Astrocyte of the hippocampus (primary cell): ENCODE measurements at regions not wholly inside any gene's neighbourhood (a gene's known extent, or its start where the extent isn't known, plus 50 kb on each side); places are given as distances from the start of the nearest gene placed in this dataset.

ENCODE experiments used
- DNase-seq: peaks from one replicate; pipeline ENCODE4 v3.0.0; 2011; ENCODE audit warnings: low read depth, low spot score

DNA sequence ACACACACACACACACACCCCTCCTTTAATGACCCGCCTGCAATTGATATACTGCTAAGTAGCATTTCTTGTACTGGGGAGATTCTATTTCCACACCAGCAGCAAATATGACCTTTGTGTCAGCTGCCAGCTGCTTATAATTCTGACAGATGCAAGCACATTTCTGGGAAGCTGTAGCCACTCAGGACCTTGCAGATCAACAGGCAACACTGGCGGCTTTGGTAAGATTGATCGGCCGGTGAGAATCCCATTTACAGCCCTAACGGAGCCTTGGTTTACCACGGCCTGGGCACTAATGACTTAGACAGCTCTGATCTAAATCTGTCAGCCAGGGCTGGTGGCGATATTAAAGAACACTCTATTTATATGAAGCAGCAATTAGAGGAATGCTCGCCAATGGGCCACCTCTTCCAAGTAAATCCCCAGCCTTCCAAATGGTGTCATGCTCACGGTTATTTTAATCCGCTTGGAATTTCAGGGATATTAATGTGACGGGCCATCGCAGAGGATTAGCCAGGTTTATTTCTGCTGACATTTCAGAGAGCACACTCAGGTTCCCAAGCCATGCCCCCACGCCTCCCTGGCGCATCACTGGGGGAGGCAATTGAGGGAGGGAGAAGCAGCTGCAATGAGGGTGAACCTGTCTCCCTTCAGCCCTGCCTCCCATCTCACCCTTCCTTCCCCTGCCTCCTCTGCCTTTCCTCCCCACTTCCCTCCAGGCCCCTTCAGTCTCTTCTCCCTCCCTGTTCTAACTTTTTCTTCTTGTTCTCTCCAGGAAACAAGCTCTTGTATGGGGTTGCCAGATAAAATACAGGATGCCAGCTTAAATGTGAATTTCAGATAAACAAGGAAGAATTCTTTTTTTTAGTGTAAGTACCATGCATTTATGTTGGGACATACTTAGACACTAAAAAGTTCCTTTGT, 287.0 kb downstream of the TLE3 start:
- DNase-seq, result no peak

DNA sequence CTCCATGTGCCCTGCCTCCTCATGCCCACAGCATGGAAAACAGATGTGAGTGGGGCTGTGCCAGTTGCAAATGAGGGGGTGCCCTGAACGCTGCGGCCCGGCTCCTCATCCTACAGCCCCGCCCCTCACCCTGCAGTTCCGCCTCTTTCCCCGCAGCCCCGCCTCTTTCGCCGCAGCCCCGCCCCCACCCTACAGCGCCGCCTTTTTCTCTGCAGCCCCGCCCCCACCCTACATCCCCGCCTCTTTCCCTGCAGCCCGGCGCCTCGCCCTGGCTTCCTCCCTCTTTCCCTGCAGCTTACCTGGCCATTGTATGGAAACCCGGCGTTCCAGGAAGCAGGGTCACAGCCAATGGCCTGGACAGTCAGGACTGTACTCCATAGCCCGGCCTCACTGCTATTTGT, 284.9 kb downstream of the TLE3 start:
- DNase-seq, result no peak

DNA sequence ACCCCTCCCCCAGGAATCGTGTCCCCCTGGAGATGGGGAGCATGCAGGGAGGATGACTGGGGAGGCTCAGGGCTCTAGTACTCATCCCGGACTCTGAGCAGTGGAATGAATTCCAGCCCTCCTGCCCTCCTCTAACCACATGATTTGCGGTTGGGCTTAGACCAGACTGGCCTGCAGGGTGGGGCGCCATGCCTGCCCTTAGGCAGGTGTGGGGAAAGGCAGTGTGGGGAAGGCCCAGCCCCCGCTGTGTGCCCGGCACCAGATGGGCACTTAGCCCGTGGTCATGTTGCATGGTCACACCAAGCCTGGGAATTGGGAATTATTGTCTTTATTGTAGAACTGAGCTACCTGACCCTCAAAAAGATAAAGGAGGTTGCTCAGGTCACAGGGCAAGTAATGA, 283.8 kb downstream of the TLE3 start:
- DNase-seq, result no peak

DNA sequence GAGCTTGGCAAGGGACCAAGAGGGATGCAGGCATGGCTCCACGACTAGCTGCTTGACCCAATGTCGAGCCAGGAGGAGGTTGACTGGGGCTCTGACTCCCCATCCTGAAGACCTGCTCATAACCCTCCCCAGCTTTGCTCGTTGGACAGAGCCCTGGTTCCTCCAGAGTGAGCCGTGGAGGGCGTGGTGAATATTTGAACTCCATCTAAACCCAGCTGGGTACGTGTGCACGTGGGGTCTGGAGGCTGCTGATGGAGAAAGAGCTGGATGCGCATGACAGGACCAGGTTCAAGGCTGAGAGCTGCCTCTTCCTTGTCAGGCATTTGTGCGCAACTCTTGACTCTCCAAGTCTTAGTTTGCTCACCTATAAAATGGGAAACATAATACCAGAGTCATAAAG, 282.8 kb downstream of the TLE3 start:
- no peak for DNase-seq

- DNase-seq, result no peak
Measured at GRCh38 chr15:69815793-69816192, 281.9 kb downstream of the TLE3 start.

DNA sequence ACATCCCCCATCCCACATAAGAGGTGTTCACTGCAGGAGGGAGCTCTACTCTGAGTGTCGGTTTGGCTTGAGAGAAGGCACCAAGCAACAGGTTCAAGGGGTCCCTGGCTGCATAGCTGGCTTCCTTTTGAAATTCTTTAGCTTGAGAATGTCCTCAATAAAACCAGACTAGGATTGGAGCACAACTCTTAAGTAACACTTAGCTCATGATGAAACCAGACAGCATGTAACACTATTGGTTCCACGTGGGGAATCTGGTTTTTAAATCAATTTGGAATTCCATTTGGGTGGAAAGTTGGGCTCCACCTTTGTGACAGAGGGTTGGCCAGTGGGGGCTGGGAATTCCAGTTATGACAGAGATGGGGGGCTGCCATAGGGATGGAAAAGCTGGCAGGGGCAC, 281.2 kb downstream of the TLE3 start:
- DNase-seq, result no peak

DNA sequence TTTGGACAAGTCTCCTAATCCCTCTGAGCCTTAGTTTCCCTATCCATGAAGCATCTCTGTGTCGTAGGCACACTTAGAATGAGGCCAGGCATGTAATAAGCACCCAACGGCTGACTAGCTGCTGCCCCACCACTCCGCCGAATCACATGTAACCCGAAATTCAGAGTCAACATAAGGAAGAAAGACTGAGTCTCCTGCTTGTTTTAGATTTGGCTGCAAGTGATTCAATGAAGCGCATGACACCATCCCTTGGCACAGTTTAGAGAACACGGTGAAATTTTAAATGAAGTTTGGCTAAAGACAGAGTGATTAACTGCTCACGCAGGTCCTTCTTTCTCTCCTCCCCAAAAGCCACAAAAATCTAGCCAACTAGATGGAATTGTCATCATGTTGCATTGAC, 279.2 kb downstream of the TLE3 start:
- DNase-seq, result no peak

GRCh38 chr15:69819371-69819770, 278.3 kb downstream of the TLE3 start:
- no peak for DNase-seq

DNA sequence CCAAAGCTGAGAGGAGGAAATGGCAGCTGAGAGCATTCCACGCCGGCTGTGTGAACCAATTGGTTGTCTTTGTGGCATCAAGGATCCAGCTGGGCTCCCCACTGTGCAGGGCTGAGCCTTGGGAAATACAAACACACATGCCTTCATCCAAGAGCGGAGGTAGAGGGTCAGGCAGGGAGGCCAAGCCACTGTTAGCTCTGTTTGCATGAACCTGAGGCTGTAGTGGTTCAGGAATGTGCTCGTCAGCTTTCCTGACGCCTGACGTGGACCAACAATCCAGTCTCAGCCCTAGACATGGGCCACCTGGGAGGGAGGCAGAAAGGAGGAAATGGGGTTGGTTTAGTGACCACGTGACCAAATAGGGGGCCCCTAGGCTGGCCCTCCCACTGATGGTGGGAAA, 276.9 kb downstream of the TLE3 start:
- DNase-seq, result peak; percentile 67

GRCh38 chr15:69823223-69823907, 274.4 kb downstream of the TLE3 start:
- DNase-seq, result peak; percentile 53

DNA sequence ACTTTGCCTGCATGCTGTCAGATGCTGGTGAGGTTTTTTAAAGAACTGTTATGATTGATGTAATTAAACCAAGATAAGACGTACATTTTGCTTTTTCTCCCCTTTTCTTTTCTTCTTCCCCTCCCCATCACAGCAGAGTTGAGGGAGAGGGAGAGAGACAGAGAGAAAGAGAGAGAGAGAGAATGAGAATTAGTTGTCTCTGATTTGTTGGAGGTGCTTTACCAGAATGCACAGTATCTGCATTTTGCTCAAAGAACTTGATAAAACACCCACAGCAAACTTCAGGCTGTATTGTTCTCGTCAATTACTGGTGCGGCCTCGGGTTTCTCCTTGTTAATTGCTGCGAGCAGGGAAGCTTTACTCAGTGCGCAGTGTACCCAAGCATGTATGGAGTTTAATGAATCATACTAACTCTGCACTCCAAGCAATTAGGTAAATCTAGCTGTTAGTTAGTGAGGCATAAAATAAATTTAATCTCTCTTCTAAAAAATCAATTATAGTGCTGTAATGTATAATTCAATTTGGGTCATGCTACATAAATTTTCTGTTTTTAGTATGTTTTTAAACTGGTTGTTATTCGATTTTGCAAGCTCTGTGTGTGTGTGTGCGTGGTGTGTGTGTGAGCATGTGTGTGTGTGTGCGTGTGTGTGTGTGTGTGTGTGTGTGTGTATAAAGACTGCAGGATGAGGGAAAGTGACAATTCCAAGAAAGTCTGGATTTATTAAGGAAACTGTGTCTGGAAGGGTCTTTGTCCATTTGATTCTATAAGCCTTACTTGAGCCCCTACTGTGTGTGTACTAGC, 273.4 kb downstream of the TLE3 start:
- peak; percentile 56 for DNase-seq

DNA sequence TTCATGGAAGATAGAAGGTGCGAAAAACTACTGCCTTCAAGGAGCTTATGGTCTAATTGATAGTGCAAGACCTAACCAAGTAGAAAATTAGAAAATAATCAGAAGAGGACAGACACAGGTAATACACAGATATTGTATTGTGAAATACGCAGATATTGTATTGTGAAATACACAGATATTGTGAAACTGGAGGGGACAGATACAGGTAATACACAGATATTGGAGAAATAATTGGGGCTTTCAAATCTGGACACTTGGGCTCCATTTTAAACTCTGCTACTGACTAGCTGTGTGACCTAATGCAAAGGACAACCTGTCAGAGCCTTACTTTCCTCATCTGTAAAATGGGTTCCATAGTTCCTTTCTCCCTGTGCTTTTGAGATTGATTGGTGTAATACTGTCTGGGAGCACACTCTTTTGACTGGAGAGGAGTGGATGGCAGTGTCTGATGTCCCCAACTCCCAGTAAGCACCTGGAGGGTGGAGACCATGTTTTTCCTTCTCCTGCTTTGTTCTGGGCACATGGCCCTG, 272.8 kb downstream of the TLE3 start:
- no peak for DNase-seq

DNA sequence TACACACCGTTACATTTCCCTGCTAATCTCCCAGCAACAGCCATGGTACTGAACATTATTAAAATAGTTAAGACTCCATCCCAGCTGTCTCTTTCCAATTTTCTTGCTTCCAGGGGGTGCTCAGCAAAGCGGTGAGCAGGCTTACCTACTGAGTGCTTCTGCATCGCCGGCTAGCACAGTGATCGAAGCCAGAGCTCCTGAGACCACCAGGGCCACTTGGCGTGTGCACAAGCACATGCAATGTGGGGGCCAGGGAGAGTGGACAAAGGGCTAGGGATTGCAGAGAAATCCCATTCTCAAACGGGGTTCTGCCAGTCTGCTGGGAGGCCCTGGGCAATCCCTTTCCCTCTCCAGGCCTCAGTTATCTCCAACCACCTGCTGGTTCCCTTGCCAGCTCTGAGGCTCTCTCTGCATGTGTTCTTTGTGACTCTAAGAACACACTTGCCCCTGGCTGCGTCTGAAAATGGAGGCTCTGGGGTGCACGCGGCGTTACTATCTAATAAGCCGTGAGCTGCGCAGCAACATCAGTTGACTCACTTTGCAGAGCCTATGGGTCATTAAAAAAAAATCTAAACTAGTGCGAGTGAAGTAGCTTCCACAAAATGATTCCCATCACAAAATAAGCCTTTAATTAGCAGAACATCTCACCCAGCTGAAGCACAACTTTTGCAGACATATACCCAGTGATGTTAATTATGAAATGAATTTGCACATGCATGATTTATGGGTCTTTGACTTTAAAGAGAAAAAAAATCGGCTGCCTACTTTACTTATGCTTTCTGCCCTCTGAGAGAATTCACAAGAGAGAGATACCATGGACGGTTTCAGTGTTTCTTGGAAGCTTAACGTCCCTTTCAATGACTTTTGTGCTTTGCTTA, 271.5 kb downstream of the TLE3 start:
- no peak for DNase-seq

GRCh38 chr15:69826819-69827175, 270.9 kb downstream of the TLE3 start:
- DNase-seq, result peak; percentile 45

GRCh38 chr15:69827751-69828150, 270.0 kb downstream of the TLE3 start:
- no peak for DNase-seq

DNA sequence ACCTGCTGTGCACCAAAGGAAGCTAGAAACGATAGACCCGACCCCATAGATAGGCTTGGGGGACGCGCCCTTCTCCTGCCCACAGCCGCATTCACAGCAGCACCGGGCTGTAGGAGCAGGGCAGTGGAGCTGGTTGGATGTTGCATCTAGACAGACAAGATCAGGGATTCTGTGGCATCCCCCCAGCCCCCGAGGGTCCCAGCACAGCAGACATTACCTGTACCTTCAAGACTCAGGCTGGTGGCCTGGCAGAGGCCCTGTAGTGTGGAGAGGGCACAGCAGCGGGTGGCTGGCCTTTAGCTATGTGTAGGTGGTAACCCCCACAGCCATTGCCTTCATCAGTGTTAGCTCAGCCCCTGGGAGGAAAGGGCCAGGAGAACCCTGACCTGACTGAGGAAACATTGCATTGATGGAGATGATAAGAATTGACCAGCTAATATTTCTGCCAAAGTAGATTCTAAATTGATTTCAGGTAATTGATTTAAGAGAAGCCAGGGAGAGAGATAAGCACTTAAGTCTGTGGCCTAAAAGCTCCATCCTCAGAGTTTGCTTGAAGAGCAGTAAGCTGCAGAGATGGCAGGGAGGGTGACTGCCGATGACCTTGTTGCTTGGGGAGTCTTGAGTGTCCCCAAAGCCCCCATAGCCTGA, 269.4 kb downstream of the TLE3 start:
- no peak for DNase-seq

DNA sequence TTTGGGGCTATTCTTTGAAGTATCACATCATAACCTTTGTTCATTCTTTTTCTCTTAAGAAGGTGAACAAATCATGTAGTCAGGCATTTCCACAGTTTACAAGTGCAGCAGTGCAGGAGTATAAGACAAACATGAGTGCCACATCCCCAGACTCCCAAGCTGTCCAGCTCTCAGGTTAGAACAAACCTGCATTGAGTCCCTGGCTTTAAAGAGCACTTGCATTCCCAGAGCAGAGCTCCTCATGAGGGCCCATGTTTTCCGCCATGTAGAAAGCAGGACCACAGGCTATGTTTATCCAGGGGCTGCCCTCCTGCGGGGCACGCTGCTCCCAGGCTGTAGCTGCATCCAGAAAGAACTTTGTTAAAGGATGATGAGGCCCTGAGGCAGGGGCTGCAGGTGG, 267.7 kb downstream of the TLE3 start:
- no peak for DNase-seq

GRCh38 chr15:69830430-69830829, 267.3 kb downstream of the TLE3 start:
- DNase-seq, result no peak

DNA sequence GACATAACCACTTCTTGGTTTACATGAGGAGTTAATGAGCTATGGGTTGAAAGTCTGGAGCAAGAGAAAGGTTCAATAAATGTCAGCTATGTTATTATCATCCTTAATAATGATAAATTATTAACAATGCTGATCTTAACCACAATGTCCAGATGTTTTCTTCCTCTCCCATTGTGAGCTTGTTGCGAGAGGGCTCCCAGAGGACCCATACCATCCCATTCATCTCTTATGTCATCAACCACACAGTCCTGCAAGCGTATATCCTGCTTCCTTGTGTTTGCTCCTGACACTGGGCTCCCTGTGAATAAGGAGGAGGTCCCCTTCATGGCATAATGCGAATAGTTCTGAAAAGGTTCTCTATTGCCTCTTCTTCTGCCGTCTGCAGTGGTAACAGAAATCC, 266.8 kb downstream of the TLE3 start:
- DNase-seq, result no peak

DNA sequence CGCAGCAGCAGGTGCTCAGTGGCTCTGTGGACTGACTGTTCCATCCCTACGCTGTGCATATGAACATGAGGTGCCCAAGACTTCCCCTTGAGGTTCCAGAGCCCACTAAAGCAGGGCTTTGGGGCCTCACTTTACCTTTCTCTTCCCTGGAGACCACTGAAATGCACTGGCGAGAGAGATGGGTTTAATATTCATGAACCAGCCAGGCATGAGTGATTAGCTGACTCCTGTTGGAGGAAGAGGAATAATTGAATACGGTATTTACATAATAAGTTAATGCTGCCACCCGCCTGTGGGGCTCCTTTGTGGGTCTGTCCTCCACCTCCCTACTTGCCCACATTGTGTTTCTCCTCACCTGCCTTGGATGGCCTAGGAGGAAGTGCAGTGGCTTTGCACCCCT, 263.4 kb downstream of the TLE3 start:
- DNase-seq, result peak; percentile 53

GRCh38 chr15:69834761-69835160, 263.0 kb downstream of the TLE3 start:
- DNase-seq, result peak; percentile 87
